HepG2 (cell line): ENCODE measurements at regions not wholly inside any gene's neighbourhood (a gene's known extent, or its start where the extent isn't known, plus 50 kb on each side); places are given as distances from the start of the nearest gene placed in this dataset.

ENCODE experiments used
- ARID5B ChIP-seq: IDR thresholded peaks from 2 replicates; pipeline ENCODE4 v1.4.0; 2020; ENCODE audit warnings: mild to moderate bottlenecking, missing genetic modification reagents
- ASH2L ChIP-seq: fragments of 300-600, 200-600 bp; sonication (generic); IDR thresholded peaks from 2 replicates; pipeline ENCODE4 v1.7.0; 2017; ENCODE audit warnings: low read depth, mild to moderate bottlenecking, moderate library complexity, mixed read lengths, low read length; ENCODE audit not compliant: insufficient read length
- MXD1 ChIP-seq: sonication (generic); formaldehyde crosslinking; IDR thresholded peaks from 2 replicates; pipeline ENCODE4 v1.4.0; 2020; ENCODE audit warnings: mild to moderate bottlenecking, missing genetic modification reagents
- PITX1 ChIP-seq: sonication (generic); formaldehyde crosslinking; IDR thresholded peaks from 2 replicates; pipeline ENCODE4 v1.5.1; 2020; ENCODE audit warnings: mild to moderate bottlenecking, missing genetic modification reagents
- PREB ChIP-seq: sonication (generic); formaldehyde crosslinking; IDR thresholded peaks from 2 replicates; pipeline ENCODE4 v1.4.0; 2020; ENCODE audit warnings: missing genetic modification reagents
- SRF ChIP-seq: IDR thresholded peaks from 2 replicates; pipeline ENCODE4 v1.6.1; 2011; ENCODE audit warnings: mild to moderate bottlenecking, low read depth, low read length, moderate library complexity
- STAT6 ChIP-seq: sonication (generic); formaldehyde crosslinking; IDR thresholded peaks from 2 replicates; pipeline ENCODE4 v1.4.0; 2020; ENCODE audit warnings: missing genetic modification reagents, mild to moderate bottlenecking, borderline replicate concordance
- ZFP1 ChIP-seq: IDR thresholded peaks from 2 replicates; pipeline ENCODE4 v1.6.1; 2016
- ZNF350 ChIP-seq: sonication (generic); formaldehyde crosslinking; IDR thresholded peaks from 2 replicates; pipeline ENCODE4 v1.4.0; 2020; ENCODE audit warnings: mild to moderate bottlenecking, low read depth, missing genetic modification reagents, borderline replicate concordance
- ZNF460 ChIP-seq: sonication (generic); formaldehyde crosslinking; IDR thresholded peaks from 2 replicates; pipeline ENCODE4 v1.5.1; 2020; ENCODE audit warnings: missing genetic modification reagents, mild to moderate bottlenecking, borderline replicate concordance
- ZNF552 ChIP-seq: sonication (generic); formaldehyde crosslinking; IDR thresholded peaks from 2 replicates; pipeline ENCODE4 v1.9.0; 2022; ENCODE audit warnings: missing genetic modification reagents, mild to moderate bottlenecking, borderline replicate concordance
- ZNF75D ChIP-seq: sonication (generic); formaldehyde crosslinking; IDR thresholded peaks from 2 replicates; pipeline ENCODE4 v1.8.1; 2023; ENCODE audit warnings: missing genetic modification reagents, mild to moderate bottlenecking, borderline replicate concordance
- TF ChIP-seq, protein P1 (sequence below): conservative IDR thresholded peaks from 2 replicates; pipeline ENCODE4 v1.6.1; 2018; ENCODE audit warnings: missing genetic modification reagents
- TF ChIP-seq, protein P2 (sequence below): sonication (generic); formaldehyde crosslinking; IDR thresholded peaks from 2 replicates; pipeline ENCODE4 v1.4.0; 2020; ENCODE audit warnings: missing genetic modification reagents
- TF ChIP-seq, protein P3 (sequence below): sonication (generic); formaldehyde crosslinking; IDR thresholded peaks from 2 replicates; pipeline ENCODE4 v1.8.1; 2023; ENCODE audit warnings: missing genetic modification reagents, inconsistent platforms, borderline replicate concordance

DNA sequence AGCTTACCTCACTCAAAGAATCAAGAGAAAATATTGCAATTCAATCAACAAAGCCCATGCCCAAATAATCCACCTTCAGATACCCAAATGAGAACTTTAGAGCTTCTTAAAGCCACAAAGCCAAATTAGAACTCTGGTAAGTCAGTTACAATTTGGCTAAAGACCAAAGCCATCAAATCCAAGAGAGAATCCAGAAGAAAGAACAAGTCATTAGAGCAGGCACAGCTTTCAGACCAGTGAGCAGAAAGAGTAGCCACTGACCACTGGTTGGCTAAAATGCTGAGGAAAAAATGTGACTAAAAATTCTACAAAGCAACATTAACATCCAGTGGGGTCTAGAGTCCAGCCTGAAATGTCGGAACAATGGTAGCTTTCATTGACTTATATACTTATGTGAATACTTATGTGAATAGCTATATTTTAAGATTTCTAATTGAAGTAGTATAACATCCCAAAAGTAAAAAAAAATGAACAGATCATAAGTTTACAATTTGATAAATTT is 735.2 kb upstream of the TBX3 start (continued):
- TF ChIP-seq ZNF350 (CRISPR knock-in tag): no peak
- TF ChIP-seq ZNF552 (CRISPR knock-in tag): no peak
- TF ChIP-seq, protein P1, sequence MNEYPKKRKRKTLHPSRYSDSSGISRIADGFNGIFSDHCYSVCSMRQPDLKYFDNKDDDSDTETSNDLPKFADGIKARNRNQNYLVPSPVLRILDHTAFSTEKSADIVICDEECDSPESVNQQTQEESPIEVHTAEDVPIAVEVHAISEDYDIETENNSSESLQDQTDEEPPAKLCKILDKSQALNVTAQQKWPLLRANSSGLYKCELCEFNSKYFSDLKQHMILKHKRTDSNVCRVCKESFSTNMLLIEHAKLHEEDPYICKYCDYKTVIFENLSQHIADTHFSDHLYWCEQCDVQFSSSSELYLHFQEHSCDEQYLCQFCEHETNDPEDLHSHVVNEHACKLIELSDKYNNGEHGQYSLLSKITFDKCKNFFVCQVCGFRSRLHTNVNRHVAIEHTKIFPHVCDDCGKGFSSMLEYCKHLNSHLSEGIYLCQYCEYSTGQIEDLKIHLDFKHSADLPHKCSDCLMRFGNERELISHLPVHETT: no peak
- TF ChIP-seq, protein P2, sequence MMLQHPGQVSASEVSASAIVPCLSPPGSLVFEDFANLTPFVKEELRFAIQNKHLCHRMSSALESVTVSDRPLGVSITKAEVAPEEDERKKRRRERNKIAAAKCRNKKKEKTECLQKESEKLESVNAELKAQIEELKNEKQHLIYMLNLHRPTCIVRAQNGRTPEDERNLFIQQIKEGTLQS (CRISPR knock-in tag): no peak
- peak; percentile 46 for TF ChIP-seq ASH2L
- TF ChIP-seq PREB (CRISPR knock-in tag): no peak
- TF ChIP-seq ZNF460 (CRISPR knock-in tag): no peak
- no peak for TF ChIP-seq ZNF75D
- TF ChIP-seq MXD1 (CRISPR knock-in tag): no peak
- peak; percentile 23; the same call in 1 of the 2 replicates for TF ChIP-seq ARID5B
- no peak for TF ChIP-seq STAT6
- TF ChIP-seq PITX1 (CRISPR knock-in tag): no peak
- TF ChIP-seq, protein P3, sequence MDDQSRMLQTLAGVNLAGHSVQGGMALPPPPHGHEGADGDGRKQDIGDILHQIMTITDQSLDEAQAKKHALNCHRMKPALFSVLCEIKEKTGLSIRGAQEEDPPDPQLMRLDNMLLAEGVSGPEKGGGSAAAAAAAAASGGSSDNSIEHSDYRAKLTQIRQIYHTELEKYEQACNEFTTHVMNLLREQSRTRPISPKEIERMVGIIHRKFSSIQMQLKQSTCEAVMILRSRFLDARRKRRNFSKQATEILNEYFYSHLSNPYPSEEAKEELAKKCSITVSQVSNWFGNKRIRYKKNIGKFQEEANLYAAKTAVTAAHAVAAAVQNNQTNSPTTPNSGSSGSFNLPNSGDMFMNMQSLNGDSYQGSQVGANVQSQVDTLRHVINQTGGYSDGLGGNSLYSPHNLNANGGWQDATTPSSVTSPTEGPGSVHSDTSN (CRISPR knock-in tag): no peak
- TF ChIP-seq SRF: no peak
- TF ChIP-seq ZFP1 (CRISPR knock-in tag): no peak
